Thoracic aorta (tissue), 2 donors: ENCODE measurements at regions not wholly inside any gene's neighbourhood (a gene's known extent, or its start where the extent isn't known, plus 50 kb on each side); places are given as distances from the start of the nearest gene placed in this dataset.
"Not testable (repeated sequence)": the region's sequence is repeated elsewhere in the genome, so short reads cannot be mapped to it uniquely, and the experiment has no call there.

Experiments
- ATAC-seq: fragments of 150-250 bp; one replicate; pipeline ENCODE4 v1.8.0; 2017; ENCODE audit warnings: low read depth; ENCODE audit not compliant: insufficient number of reproducible peaks, low FRiP score
- DNase-seq: peaks from one replicate; pipeline ENCODE4 v3.0.0-alpha.2; 2020; ENCODE audit warnings: low spot score
- H3K27ac ChIP-seq, 2 donors: fragments of 200-600 bp; sonication (generic); 1 replicate in 1 of 2; 2 replicates in 1 of 2; pipeline ENCODE4 v1.5.1; 2016; ENCODE audit warnings: mild to moderate bottlenecking in 2 of 2, moderate library complexity in 2 of 2
- H3K27me3 ChIP-seq: fragments of 200-600 bp; sonication (generic); replicated peaks from 2 replicates; pipeline ENCODE4 v1.6.0; 2016; ENCODE audit warnings: mild to moderate bottlenecking; ENCODE audit not compliant: insufficient read depth
- H3K36me3 ChIP-seq: fragments of 200-600 bp; sonication (generic); one replicate; pipeline ENCODE4 v1.5.1; 2016
- H3K4me1 ChIP-seq, 2 donors: fragments of 200-600 bp; sonication (generic); 1 replicate in 1 of 2; 2 replicates in 1 of 2; pipeline versions ENCODE4 v1.5.1 to v1.6.0; 2016; ENCODE audit warnings: low read depth in 2 of 2, mild to moderate bottlenecking in 1 of 2; ENCODE audit not compliant: control insufficient read depth in 1 of 2
- H3K4me3 ChIP-seq: fragments of 200-600 bp; sonication (generic); 2 replicates; pipeline ENCODE4 v1.5.1; 2016; ENCODE audit warnings: mild to moderate bottlenecking
- H3K9me3 ChIP-seq: fragments of 200-600 bp; sonication (generic); 2 replicates; pipeline ENCODE4 v1.5.1; 2016
- TF ChIP-seq, protein P1 (sequence below): fragments of 200-600 bp; sonication (generic); IDR thresholded peaks from one replicate; pipeline ENCODE4 v1.5.1; 2019; ENCODE audit warnings: antibody characterized with exemption

DNA sequence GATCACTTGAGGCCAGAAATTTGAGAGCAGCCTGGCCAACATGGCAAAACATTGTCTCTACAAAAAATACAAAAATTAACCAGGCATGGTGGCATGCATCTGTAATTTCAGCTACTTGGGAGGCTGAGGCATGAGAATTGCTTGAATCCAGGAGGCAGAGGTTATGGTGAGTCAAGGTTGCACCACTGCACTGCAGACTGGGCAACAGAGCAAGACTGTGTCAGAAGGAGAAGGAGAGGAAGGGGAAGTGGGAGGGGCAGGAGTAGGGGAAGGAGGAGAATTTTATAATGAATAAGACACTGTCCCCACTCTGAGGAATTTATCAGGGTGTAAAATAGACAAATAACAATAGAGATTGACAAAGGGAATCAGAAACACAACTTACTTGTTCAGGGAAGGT is 440.6 kb upstream of the DYNLRB2 start:
- no peaks in the 10 kb centered on the region for H3K36me3 ChIP-seq
- H3K9me3 ChIP-seq = peaks cover 3% of the 10 kb centered on the region
- H3K27me3 ChIP-seq = no peaks in the 10 kb centered on the region
- no peak overlapping the region for H3K4me3 ChIP-seq
- TF ChIP-seq, protein P1, sequence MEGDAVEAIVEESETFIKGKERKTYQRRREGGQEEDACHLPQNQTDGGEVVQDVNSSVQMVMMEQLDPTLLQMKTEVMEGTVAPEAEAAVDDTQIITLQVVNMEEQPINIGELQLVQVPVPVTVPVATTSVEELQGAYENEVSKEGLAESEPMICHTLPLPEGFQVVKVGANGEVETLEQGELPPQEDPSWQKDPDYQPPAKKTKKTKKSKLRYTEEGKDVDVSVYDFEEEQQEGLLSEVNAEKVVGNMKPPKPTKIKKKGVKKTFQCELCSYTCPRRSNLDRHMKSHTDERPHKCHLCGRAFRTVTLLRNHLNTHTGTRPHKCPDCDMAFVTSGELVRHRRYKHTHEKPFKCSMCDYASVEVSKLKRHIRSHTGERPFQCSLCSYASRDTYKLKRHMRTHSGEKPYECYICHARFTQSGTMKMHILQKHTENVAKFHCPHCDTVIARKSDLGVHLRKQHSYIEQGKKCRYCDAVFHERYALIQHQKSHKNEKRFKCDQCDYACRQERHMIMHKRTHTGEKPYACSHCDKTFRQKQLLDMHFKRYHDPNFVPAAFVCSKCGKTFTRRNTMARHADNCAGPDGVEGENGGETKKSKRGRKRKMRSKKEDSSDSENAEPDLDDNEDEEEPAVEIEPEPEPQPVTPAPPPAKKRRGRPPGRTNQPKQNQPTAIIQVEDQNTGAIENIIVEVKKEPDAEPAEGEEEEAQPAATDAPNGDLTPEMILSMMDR = no peak
- H3K4me1 ChIP-seq = no peaks in the 10 kb centered on the region
- no peak overlapping the region for H3K27ac ChIP-seq
- ATAC-seq = no peak
- no peak for DNase-seq

DNA sequence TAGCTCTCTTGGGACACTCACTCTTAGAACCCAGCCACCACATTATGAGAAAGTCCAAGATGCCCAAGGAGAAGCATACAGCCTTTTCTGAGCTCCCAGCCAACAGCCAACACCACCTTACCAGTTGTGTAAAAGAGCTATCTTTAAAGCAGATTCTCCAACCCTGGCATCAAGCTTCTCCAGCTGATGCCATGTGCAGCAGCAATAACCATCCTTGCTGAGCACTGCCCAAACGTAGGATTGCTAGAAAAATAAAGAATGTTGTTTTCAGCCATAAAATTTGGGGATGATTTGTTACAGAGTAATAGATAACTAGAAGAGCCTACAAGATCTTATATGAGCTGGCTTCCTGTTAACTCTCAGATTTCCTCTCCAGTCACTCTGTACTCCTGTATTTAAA is 443.7 kb upstream of the DYNLRB2 start:
- Histone ChIP-seq H3K4me1 (no peaks in the 10 kb centered on the region), H3K4me3 (no peak overlapping the region), H3K27me3 (no peaks in the 10 kb centered on the region), H3K9me3 (peaks cover 3% of the 10 kb centered on the region), H3K36me3 (no peaks in the 10 kb centered on the region), H3K27ac (no peak overlapping the region)
- TF ChIP-seq, protein P1 = no peak
- ATAC-seq (no peak), DNase-seq (no peak)

DNA sequence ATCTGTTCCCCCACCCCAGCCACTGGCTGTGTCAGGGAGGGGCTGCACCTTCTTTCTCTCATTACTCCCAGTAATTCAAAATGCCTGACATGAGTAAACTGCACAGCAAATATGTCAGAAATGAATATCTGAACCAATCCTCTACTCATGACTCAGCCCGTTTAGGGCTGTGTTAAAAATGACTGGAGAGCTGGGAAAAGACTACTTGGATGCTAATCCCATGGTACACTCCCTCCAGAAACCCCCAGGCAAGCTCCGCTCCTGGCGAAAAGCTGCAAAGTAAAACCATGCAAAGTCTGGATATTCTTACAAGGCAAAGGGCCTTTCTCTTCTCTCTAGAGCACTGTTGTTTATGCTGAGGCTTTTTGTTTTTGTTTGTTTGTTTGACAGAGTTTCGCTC is 448.1 kb upstream of the DYNLRB2 start:
- no peak for DNase-seq
- H3K9me3 ChIP-seq = no peaks in the 10 kb centered on the region
- no peaks in the 10 kb centered on the region for H3K4me1 ChIP-seq
- H3K27ac ChIP-seq = no peak overlapping the region
- TF ChIP-seq, protein P1 = no peak
- no peaks in the 10 kb centered on the region for H3K27me3 ChIP-seq
- no peaks in the 10 kb centered on the region for H3K36me3 ChIP-seq
- no peak overlapping the region for H3K4me3 ChIP-seq
- no peak for ATAC-seq

DNA sequence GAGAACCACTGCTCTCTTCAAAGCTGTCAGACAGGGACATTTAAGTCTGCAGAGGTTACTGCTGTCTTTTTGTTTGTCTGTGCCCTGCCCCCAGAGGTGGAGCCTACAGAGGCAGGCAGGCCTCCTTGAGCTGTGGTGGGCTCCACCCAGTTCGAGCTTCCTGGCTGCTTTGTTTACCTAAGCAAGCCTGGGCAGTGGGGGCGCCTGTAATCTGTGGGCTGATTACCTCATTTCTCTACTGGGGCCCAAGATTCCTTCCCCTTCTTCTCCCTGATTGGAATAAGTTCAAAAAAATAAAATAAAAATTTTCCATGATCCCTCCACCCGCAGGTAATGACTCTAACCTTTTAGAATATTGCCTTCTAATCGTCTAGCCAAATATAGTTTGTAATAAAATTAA is 449.3 kb upstream of the DYNLRB2 start:
- DNase-seq, H3K27me3 ChIP-seq, H3K9me3 ChIP-seq, H3K27ac ChIP-seq, ATAC-seq, H3K4me3 ChIP-seq, H3K4me1 ChIP-seq, H3K36me3 ChIP-seq: not testable (repeated sequence)

DNA sequence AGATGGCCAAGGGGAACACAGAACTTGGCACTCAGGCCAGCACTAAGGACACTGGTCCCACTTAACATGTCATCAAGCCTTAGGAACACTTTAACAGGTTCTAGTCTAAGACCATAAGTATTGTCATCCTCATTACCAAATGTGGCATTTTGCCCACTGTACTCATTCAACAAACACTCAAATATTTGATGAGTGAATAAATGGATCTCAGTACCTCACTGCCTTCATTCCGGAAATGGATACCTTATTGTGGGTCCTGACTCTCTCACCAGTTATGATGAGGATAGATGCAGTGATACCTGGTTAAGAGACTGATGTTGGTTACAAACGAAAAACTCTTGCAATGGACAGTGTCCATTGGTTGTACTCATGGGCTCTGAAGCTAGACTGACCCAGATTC is 455.2 kb upstream of the DYNLRB2 start:
- H3K27ac ChIP-seq = no peak overlapping the region
- ATAC-seq (no peak), DNase-seq (no peak)

DNA sequence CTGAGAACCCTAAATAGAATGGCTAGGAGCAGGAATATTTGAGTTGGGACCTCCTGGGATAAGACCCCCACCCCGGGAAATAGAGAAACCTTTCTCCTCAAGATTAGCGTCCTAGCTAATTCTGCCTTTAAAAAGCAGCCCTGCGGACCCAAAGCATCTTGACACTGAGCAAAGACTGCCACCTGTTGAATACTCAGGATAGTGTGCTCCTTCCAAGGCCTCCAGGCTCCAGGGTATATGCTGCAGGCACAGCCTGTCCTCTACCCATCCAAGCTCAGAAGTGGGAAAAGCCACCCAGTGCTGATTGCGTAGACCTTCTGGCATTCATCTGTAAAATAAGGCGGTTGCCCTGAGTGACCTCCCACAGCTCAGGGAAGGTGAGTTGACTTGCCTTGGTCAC is 456.2 kb upstream of the DYNLRB2 start:
- Histone ChIP-seq H3K27ac (no peak overlapping the region), H3K4me1 (peaks cover 3 to 4% of the 10 kb centered on the region in 2 donors), H3K36me3 (no peaks in the 10 kb centered on the region), H3K27me3 (no peaks in the 10 kb centered on the region), H3K9me3 (no peaks in the 10 kb centered on the region), H3K4me3 (no peak overlapping the region)
- TF ChIP-seq, protein P1 = peak; percentile 66
- ATAC-seq = no peak
- no peak for DNase-seq

More for the DNA sequence above, 455.2 kb upstream of the DYNLRB2 start:
- TF ChIP-seq, protein P1 = no peak
- Histone ChIP-seq H3K27me3 (no peaks in the 10 kb centered on the region), H3K36me3 (no peaks in the 10 kb centered on the region), H3K9me3 (no peaks in the 10 kb centered on the region), H3K4me3 (no peak overlapping the region), H3K4me1 (peaks cover 3 to 4% of the 10 kb centered on the region in 2 donors)
